GM21825 (cell line): ENCODE measurements at regions not wholly inside any gene's neighbourhood (a gene's known extent, or its start where the extent isn't known, plus 50 kb on each side); places are given as distances from the start of the nearest gene placed in this dataset.

Experiments used
- ATAC-seq: cut with Tn5 transposase; IDR thresholded peaks from one replicate; pipeline ENCODE4 v1.9.1; 2021; ENCODE audit warnings: mild to moderate bottlenecking, moderate library complexity; ENCODE audit not compliant: unreplicated experiment

- no peak for ATAC-seq
These were observed 55.9 kb upstream of the PIP4K2A start for GRCh38 chr10:22770270-22770669.

GRCh38 chr10:22767859-22768258 lies 53.5 kb upstream of the PIP4K2A start:
- no peak for ATAC-seq

- ATAC-seq = no peak
These were observed 52.3 kb upstream of the PIP4K2A start for GRCh38 chr10:22766693-22767092.

- peak; percentile 82 for ATAC-seq
These were observed 51.5 kb upstream of the PIP4K2A start for GRCh38 chr10:22765660-22766547.

- no peak for ATAC-seq
These were observed 50.3 kb upstream of the PIP4K2A start for GRCh38 chr10:22764639-22765038.
